ENCODE measurements at regions not wholly inside any gene's neighbourhood (a gene's known extent, or its start where the extent isn't known, plus 50 kb on each side); places are given as distances from the start of the nearest gene placed in this dataset.

DNA sequence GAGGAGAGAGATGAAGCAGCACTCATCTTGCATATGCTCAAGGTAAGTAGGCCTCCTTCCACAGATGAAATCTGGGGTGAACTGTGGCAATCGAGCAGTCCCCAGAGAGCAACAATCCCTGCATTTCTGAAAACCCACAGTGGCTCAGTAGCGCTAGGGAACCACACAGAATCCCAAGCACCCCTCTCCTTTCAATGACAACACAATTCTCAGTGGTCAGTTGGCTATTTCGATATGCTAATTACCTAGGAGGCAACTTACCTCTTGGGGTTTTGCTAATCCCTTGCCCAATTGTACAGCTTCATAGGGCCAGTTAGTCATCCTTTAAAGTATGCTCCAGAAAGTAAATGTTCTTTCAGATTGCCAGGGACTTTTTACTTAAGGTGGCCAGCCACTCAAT is 1035.7 kb downstream of the BCL11B start:
- no peaks in the 10 kb centered on the region for H3K79me2 ChIP-seq
- H3K9me3 ChIP-seq (ENCODE audit: control insufficient read depth, low read length): no peaks in the 10 kb centered on the region
- no peak overlapping the region for H3K4me3 ChIP-seq (ENCODE audit: low read depth, low read length)
- TF ChIP-seq, protein P1, sequence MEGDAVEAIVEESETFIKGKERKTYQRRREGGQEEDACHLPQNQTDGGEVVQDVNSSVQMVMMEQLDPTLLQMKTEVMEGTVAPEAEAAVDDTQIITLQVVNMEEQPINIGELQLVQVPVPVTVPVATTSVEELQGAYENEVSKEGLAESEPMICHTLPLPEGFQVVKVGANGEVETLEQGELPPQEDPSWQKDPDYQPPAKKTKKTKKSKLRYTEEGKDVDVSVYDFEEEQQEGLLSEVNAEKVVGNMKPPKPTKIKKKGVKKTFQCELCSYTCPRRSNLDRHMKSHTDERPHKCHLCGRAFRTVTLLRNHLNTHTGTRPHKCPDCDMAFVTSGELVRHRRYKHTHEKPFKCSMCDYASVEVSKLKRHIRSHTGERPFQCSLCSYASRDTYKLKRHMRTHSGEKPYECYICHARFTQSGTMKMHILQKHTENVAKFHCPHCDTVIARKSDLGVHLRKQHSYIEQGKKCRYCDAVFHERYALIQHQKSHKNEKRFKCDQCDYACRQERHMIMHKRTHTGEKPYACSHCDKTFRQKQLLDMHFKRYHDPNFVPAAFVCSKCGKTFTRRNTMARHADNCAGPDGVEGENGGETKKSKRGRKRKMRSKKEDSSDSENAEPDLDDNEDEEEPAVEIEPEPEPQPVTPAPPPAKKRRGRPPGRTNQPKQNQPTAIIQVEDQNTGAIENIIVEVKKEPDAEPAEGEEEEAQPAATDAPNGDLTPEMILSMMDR (IDR thresholded peaks at IDR 0.05): no peak
- no peaks in the 10 kb centered on the region for H3K27me3 ChIP-seq (ENCODE audit: control insufficient read depth, insufficient read depth, low read length)
- H3K4me2 ChIP-seq (ENCODE audit: low read length): no peak overlapping the region
- no peak overlapping the region for H2AFZ ChIP-seq
- H3K27ac ChIP-seq: no peak overlapping the region
- H3K4me1 ChIP-seq: no peaks in the 10 kb centered on the region
- no peaks in the 10 kb centered on the region for H3K36me3 ChIP-seq (ENCODE audit: control insufficient read depth, insufficient read depth, low read length)
- no peak overlapping the region for H3K9ac ChIP-seq

DNA sequence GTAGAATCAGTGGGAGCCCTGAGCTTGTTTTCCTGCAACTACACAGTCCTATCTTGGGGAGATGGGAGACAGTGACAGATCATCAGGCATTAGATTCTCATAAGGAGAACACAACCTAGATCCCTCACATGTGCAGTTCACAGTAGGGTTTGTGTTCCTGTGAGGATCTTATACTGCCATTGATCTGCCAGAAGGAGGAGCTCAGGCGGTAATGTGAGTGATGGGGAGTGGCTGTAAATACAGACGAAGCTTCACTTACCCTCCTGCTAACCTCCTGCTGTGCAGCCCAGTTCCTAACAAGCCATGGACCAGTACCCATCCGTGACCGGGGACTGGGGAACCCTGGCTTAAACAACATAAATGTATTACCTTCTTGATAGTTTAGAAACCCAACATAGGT is 1034.1 kb downstream of the BCL11B start:
- Histone ChIP-seq H3K27me3 (ENCODE audit: control insufficient read depth, insufficient read depth, low read length) (no peaks in the 10 kb centered on the region), H3K9ac (no peak overlapping the region), H3K4me2 (ENCODE audit: low read length) (no peak overlapping the region), H3K4me3 (ENCODE audit: low read depth, low read length) (no peak overlapping the region), H3K36me3 (ENCODE audit: control insufficient read depth, insufficient read depth, low read length) (no peaks in the 10 kb centered on the region), H2AFZ (no peak overlapping the region), H3K79me2 (no peaks in the 10 kb centered on the region), H3K4me1 (no peaks in the 10 kb centered on the region), H3K27ac (no peak overlapping the region), H3K9me3 (ENCODE audit: control insufficient read depth, low read length) (no peaks in the 10 kb centered on the region)
- TF ChIP-seq, protein P1 (IDR thresholded peaks at IDR 0.05): no peak

- TF ChIP-seq, protein P1 (IDR thresholded peaks at IDR 0.05): no peak
- Histone ChIP-seq H3K36me3 (ENCODE audit: control insufficient read depth, insufficient read depth, low read length) (no peaks in the 10 kb centered on the region), H3K27ac (no peak overlapping the region)
Observed at GRCh38 chr14:98240376-98240775, 1031.6 kb downstream of the BCL11B start.

GRCh38 chr14:98242903-98243302 is 1029.1 kb downstream of the BCL11B start:
- H3K4me1 ChIP-seq: no peaks in the 10 kb centered on the region
- H3K27ac ChIP-seq: no peak overlapping the region
- H2AFZ ChIP-seq: no peak overlapping the region
- no peaks in the 10 kb centered on the region for H3K36me3 ChIP-seq (ENCODE audit: control insufficient read depth, insufficient read depth, low read length)
- no peak overlapping the region for H3K9ac ChIP-seq
- H3K79me2 ChIP-seq: no peaks in the 10 kb centered on the region
- no peaks in the 10 kb centered on the region for H3K9me3 ChIP-seq (ENCODE audit: control insufficient read depth, low read length)
- TF ChIP-seq, protein P1 (IDR thresholded peaks at IDR 0.05): no peak
- no peak overlapping the region for H3K4me2 ChIP-seq (ENCODE audit: low read length)
- H3K27me3 ChIP-seq (ENCODE audit: control insufficient read depth, insufficient read depth, low read length): no peaks in the 10 kb centered on the region
- no peak overlapping the region for H3K4me3 ChIP-seq (ENCODE audit: low read depth, low read length)

More at GRCh38 chr14:98240376-98240775, 1031.6 kb downstream of the BCL11B start:
- Histone ChIP-seq H3K9me3 (ENCODE audit: control insufficient read depth, low read length) (no peaks in the 10 kb centered on the region), H3K4me2 (ENCODE audit: low read length) (no peak overlapping the region), H3K4me3 (ENCODE audit: low read depth, low read length) (no peak overlapping the region), H3K27me3 (ENCODE audit: control insufficient read depth, insufficient read depth, low read length) (no peaks in the 10 kb centered on the region), H3K4me1 (no peaks in the 10 kb centered on the region), H3K9ac (no peak overlapping the region), H3K79me2 (no peaks in the 10 kb centered on the region), H2AFZ (no peak overlapping the region)

DNA sequence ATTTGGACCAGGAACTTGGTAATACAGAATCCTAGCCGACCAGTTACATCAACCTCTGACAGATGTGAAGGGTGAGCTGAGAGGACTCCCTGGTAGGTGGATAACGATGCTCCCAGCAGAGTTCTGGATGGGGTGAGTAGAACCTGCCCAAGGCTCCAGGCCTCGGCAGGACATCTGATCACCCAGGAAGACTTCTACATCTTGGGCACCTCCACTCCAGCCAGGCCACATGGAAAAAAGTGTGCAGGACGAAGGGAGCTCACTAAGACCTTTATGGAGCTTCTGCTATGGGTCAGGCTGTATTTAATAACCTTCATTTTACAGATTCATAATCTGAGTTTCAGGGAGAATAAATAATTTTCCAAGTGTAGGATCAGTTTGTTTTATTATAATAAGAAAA is 1028.7 kb downstream of the BCL11B start:
- Histone ChIP-seq H3K79me2 (no peaks in the 10 kb centered on the region), H2AFZ (no peak overlapping the region), H3K27ac (no peak overlapping the region), H3K4me2 (ENCODE audit: low read length) (no peak overlapping the region), H3K9ac (no peak overlapping the region), H3K4me3 (ENCODE audit: low read depth, low read length) (no peak overlapping the region), H3K27me3 (ENCODE audit: control insufficient read depth, insufficient read depth, low read length) (no peaks in the 10 kb centered on the region), H3K4me1 (no peaks in the 10 kb centered on the region), H3K9me3 (ENCODE audit: control insufficient read depth, low read length) (no peaks in the 10 kb centered on the region), H3K36me3 (ENCODE audit: control insufficient read depth, insufficient read depth, low read length) (no peaks in the 10 kb centered on the region)
- TF ChIP-seq, protein P1 (IDR thresholded peaks at IDR 0.05): no peak
